CD4-positive, alpha-beta T cell treated with Interferon alpha-2 for 1 hour (primary cell): ENCODE measurements at regions not wholly inside any gene's neighbourhood (a gene's known extent, or its start where the extent isn't known, plus 50 kb on each side); places are given as distances from the start of the nearest gene placed in this dataset.
"Not testable (repeated sequence)": the region's sequence is repeated elsewhere in the genome, so short reads cannot be mapped to it uniquely, and the experiment has no call there.

ENCODE experiments used
- DNase-seq, 2 donors: peaks; one replicate each; pipeline ENCODE4 v3.0.0-alpha.2; 2020 to 2022

DNA sequence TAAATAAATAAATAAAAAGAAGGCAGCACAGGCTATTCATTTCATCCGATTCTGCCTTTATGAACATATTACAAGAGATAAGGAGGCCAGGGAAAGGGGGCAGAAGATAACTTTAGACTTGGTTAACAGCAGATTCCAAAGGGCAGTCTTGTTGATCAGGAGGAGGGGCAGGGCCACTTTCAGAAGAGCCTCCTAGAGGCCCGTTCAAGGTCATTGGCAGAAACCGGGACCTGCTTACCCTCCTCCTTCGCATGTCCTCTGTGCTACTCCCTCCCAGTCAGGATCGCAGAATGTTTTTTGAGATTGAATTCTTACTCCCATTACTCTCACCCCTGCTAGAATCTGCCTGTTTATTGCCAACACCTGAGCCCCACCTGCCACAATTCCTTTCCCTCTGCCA, 217.0 kb upstream of the IPO5 start:
- no peak for DNase-seq

DNA sequence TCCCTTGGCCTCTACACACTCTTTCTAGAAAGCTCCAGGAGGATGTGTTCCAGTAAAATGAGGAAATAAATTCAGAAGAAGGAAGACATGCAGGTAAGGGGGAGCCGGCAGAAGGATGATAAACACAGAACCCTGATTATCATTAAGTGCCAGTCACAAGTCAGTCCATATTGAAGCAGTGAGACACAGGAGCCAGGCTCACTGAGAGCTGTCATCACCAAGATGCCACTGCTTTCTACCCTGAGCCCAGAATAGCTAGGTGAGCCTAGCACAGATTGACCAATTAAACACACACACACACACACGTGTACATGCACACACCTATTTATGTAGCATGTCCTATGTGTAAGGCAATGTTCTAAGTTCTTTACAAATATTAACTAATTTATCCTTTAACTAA, 211.4 kb upstream of the IPO5 start:
- no peak for DNase-seq

DNA sequence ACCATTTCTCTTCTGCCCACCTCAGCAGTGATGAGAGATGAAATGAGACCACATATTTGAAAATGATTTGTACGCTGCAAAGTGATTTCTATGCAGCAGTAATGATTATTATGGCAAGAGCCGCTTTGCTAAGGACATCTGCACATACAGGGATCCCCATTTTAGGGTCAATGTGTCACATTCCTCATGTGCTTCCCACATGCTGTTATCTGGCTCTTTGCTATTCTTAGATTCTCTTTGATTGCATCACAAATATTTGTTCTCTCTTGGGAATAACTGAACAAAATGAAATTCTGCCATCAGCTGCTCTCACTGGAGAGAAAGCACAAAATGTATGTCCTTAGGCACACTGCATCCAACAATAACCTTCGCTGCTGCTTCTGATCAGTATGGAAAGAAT, 209.5 kb upstream of the IPO5 start:
- DNase-seq: no peak

DNA sequence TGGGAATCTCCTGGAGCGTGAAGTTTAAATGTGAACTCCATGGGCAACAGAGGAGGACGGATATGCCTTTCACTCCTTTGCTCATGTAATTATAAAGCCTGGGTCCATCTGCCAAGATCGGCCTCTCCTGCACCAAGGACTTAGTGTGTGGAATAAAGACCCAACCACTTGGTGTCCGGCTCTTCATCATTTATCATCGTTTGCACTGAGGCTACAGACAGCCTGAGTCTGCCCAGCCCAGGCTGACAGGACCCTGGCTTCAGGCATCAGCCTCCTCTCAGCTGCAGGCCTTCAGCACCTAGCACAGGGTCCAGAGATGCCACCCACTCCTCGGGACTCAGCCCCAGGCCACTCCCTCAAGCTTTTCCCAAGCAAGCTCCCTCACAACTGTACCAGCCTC, 206.8 kb upstream of the IPO5 start:
- no peak for DNase-seq

GRCh38 chr13:97749174-97749573, 204.3 kb upstream of the IPO5 start:
- no peak for DNase-seq

GRCh38 chr13:97751477-97751876, 202.0 kb upstream of the IPO5 start:
- DNase-seq: no peak

- no peak for DNase-seq
Observed at GRCh38 chr13:97752961-97753668, 200.4 kb upstream of the IPO5 start.

- no peak for DNase-seq
Observed at GRCh38 chr13:97753942-97754670, 199.4 kb upstream of the IPO5 start.

GRCh38 chr13:97757807-97758206, 195.7 kb upstream of the IPO5 start:
- no peak for DNase-seq

DNA sequence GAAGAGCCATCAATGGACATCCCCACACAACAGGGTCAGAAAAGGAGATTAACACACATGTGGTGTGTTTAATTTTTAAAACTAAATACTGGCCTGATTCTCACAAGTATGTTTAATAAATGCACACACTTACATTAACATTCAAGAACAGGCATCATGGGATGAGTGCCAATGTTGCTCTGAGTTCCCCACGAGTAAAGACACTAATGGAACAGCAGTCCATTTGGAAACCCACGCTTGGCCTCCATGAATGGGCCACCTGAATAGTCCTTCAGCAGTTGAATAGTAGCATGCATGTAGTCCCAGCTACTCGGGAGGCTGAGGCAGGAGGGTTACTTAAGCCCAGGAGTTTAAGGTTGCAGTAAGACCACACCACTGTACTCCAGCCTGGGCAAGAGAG, 195.2 kb upstream of the IPO5 start:
- no peak for DNase-seq

GRCh38 chr13:97761796-97762540, 191.5 kb upstream of the IPO5 start:
- DNase-seq: no peak

- DNase-seq: no peak
Observed at GRCh38 chr13:97766749-97767148, 186.7 kb upstream of the IPO5 start.

GRCh38 chr13:97768134-97768533, 185.3 kb upstream of the IPO5 start:
- no peak for DNase-seq

GRCh38 chr13:97770231-97770630, 183.2 kb upstream of the IPO5 start:
- not testable (repeated sequence) for DNase-seq

GRCh38 chr13:97772466-97772865, 181.0 kb upstream of the IPO5 start:
- not testable (repeated sequence) for DNase-seq

- DNase-seq: not testable (repeated sequence)
Observed at GRCh38 chr13:97774391-97775100, 178.9 kb upstream of the IPO5 start.

DNA sequence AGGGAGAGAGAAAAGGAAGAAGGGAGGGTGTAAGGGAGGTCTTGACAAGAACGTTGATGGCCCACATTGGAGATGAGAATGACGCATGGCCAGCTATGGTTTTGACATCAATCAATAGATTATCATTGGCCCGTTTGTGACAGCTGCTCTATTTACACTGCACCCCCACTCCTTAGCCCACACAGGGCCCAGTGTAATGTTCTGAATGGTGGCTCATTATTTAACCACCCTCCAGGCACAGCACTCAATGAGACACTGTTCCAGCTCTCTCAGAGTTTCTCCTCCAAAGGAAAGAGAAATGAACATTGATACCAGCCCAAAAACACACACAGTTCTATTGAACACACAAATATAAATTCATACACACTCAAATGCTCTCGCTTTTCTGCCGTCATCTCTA, 173.0 kb upstream of the IPO5 start:
- DNase-seq: no peak

DNA sequence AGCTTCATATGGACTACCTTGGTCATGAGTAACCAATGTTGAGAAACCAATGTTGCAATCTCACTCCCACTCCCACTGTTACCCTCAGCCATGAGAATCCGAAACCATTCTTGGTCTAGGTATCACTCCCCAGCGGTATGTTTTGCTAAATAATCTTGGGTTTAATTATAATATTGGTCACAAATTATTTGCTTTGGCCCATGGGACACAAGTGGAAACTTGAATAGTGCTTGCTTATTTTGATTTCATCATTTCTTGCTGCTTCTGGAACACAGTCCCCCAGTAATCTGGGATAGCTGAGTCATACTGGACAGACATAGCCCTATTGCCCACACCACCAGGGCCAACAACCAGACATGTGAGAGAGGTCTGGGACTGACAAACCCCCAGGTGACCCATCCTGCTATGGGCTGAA, 171.6 kb upstream of the IPO5 start:
- no peak for DNase-seq

DNA sequence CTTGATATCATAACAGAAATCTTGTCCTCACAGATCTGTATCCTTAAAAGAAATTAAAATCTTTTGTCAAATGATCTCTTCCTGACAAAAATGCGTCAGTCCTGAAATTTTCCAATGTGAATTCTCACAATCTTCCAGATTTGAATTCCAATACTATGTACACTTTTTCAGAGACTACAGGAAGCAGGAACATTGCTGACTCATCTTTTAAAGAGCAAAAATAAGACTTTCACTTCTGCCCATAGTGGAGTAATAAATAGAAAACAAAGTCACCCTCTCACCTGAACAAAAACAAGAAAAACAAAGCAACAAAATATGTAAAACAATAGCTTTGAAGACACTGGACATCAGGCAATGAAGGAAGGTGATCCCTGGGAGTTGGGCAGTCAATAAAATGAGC, 167.0 kb upstream of the IPO5 start:
- DNase-seq: no peak

- no peak for DNase-seq
Observed at GRCh38 chr13:97797553-97797952, 155.9 kb upstream of the IPO5 start.

DNA sequence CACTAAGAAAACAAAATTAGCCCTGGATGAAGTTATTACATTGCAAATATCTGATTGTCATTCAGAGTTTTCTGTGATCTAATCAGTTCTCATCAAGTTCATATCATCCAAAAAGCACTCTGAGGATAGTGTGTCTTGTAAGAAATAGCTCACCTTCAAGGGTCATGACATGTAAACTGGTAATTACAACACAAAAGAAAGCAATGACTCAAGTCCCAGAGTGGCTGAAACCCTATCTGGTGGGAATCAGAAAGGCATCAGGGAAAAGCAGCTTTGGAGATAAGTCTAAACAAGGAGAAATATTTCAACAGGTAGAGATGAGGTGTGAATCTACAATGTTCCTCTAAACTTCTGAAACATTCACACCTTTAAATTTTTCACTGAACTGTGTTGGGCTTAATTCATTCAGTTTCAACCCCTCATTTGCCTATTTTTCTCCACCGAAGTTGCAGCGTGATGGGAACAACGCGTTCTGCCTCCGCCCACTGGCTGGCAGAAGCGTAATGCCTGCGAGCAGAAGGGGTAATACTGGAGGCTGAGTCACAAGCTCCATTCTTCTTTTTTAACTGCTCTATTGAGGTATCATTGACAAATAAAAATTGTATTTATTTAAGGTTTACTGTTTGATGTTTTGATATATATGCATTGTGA, 155.2 kb upstream of the IPO5 start:
- DNase-seq: no peak

DNA sequence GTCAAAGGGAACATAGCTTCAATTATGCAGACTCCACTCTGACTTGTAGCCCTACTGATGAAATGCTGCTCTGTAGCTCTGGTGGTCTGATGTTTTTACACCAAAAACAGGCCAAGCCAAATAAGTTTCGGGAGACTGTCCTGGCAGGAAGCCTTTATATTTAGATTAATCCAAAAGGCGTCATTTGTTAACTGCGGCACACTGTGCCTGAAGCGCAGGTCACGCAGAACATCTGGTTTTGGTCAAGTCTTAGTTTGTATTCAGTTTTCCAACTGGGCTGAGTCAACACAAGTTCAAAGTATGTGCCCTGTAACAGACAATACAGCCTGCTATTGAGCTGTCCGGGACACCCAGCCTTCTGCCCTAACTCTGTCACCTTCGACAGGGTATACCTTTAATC, 154.6 kb upstream of the IPO5 start:
- no peak for DNase-seq

DNA sequence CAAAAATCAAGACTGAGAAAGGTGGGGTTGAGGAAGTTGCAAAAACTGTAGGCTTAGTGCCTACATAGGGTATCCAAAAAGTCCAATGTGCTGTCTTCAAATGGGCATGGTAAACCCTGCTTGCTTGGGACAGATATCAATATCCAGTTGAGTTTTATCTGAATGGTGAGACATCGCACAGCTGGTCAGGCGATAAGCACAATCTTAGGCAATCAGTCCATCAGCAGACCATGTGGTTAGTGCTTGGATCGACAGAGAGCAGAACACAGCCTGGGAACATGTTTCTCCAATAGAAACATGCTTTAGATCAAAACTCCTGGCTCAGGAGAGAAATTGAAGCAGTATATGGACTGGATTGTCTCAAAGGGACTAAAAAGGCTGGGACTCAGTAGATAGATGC, 151.3 kb upstream of the IPO5 start:
- no peak for DNase-seq
